Heart left ventricle (tissue), 13 donors: ENCODE measurements at regions not wholly inside any gene's neighbourhood (a gene's known extent, or its start where the extent isn't known, plus 50 kb on each side); places are given as distances from the start of the nearest gene placed in this dataset.

Experiments
- POLR2A ChIP-seq, 2 donors: fragments of 450-650 bp; IDR thresholded peaks; one replicate each; pipeline ENCODE4 v1.6.1; 2017; ENCODE audit warnings: antibody characterized with exemption in 2 of 2, mild to moderate bottlenecking in 2 of 2, moderate library complexity in 2 of 2
- TF ChIP-seq, protein P1 (sequence below), 12 donors: fragments of 200-600 bp; sonication (generic) in 4 of 12; IDR thresholded peaks; one replicate each; pipeline versions ENCODE4 v1.5.0 to v1.8.0; 2018 to 2022; ENCODE audit warnings: antibody characterized with exemption in 12 of 12, mild to moderate bottlenecking in 5 of 12
- donor health status: ischemic (EF 13 %, LVEDD 7.1; RV severe dilation, severe dysfunction).
- donor health status: DM: no; HTN: yes; CAD: no.
- donor health status: DM: no; HTN: no; CAD: no.
- donor health status: ischemic (EF 25% LVEDD 6.9; RV normal size, moderate dysfunction).
- donor health status: ischemic (EF 25% LVEDD 5.7; RV mildly dilated, moderate dysfunction).
- donor health status: ischemic (EF 35%, LVEDD 5.7; RV mildly dilated, moderate dysfunction).
- donor health status: nonischemic (EF 11% LVEDD 7.7; RV severe dilation, severe dysfunction).
- donor health status: DM: yes; HTN: yes; CAD: no.
- donor health status: PGD.
- donor health status: ischemic (EF 29% LVEDD 5.4; RV normal size, mild dysfunction).
- donor health status: nonischemic (EF 23%, LVEDD 6.1; RV moderate dilation, normal function).

GRCh38 chr1:199010492-199010891, 371.7 kb downstream of the PTPRC start:
- TF ChIP-seq, protein P1, sequence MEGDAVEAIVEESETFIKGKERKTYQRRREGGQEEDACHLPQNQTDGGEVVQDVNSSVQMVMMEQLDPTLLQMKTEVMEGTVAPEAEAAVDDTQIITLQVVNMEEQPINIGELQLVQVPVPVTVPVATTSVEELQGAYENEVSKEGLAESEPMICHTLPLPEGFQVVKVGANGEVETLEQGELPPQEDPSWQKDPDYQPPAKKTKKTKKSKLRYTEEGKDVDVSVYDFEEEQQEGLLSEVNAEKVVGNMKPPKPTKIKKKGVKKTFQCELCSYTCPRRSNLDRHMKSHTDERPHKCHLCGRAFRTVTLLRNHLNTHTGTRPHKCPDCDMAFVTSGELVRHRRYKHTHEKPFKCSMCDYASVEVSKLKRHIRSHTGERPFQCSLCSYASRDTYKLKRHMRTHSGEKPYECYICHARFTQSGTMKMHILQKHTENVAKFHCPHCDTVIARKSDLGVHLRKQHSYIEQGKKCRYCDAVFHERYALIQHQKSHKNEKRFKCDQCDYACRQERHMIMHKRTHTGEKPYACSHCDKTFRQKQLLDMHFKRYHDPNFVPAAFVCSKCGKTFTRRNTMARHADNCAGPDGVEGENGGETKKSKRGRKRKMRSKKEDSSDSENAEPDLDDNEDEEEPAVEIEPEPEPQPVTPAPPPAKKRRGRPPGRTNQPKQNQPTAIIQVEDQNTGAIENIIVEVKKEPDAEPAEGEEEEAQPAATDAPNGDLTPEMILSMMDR (IDR thresholded peaks at IDR 0.05) = no peak
- TF ChIP-seq POLR2A (IDR thresholded peaks at IDR 0.05) = no peak
